Mesendoderm (in vitro differentiated cells): ENCODE measurements at regions not wholly inside any gene's neighbourhood (a gene's known extent, or its start where the extent isn't known, plus 50 kb on each side); places are given as distances from the start of the nearest gene placed in this dataset.

Source experiments
- DNase-seq: peaks from one replicate; pipeline ENCODE4 v3.0.0; 2013
- H2AK5ac ChIP-seq: 2 replicates; pipeline ENCODE4 v1.6.1; 2013; ENCODE audit warnings: low read length, inconsistent platforms
- H2BK120ac ChIP-seq: 2 replicates; pipeline ENCODE4 v1.6.1; 2013; ENCODE audit warnings: low read depth, mild to moderate bottlenecking, low read length, moderate library complexity, mixed read lengths
- H2BK15ac ChIP-seq: replicated peaks from 2 replicates; pipeline ENCODE4 v1.6.1; 2013; ENCODE audit warnings: low read depth, mild to moderate bottlenecking, moderate library complexity
- H2BK5ac ChIP-seq: 2 replicates; pipeline ENCODE4 v1.6.1; 2013; ENCODE audit warnings: low read length, inconsistent platforms
- H3K18ac ChIP-seq: 2 replicates; pipeline ENCODE4 v1.6.1; 2013; ENCODE audit warnings: mild to moderate bottlenecking, low read length, mixed read lengths
- H3K23ac ChIP-seq: one replicate; pipeline ENCODE4 v1.6.1; 2013; ENCODE audit warnings: low read length
- H3K27ac ChIP-seq: 2 replicates; pipeline ENCODE4 v1.5.1; 2013; ENCODE audit warnings: low read depth, mild to moderate bottlenecking, inconsistent platforms, low read length, moderate library complexity
- H3K27me3 ChIP-seq: 2 replicates; pipeline ENCODE4 v1.6.1; 2013; ENCODE audit warnings: low read length, control low read depth, mild to moderate bottlenecking, inconsistent platforms; ENCODE audit not compliant: insufficient read depth, poor library complexity
- H3K36me3 ChIP-seq: 2 replicates; pipeline ENCODE4 v1.6.1; 2013; ENCODE audit warnings: low read length, inconsistent platforms; ENCODE audit not compliant: control insufficient read depth, insufficient read depth
- H3K4ac ChIP-seq: one replicate; pipeline ENCODE4 v1.6.1; 2013; ENCODE audit warnings: low read depth, mild to moderate bottlenecking, low read length, moderate library complexity
- H3K4me1 ChIP-seq: 2 replicates; pipeline ENCODE4 v1.6.1; 2013; ENCODE audit warnings: low read depth, low read length, inconsistent platforms; ENCODE audit not compliant: control insufficient read depth
- H3K4me2 ChIP-seq: 2 replicates; pipeline ENCODE4 v1.6.1; 2013; ENCODE audit warnings: low read length
- H3K4me3 ChIP-seq: 2 replicates; pipeline ENCODE4 v1.5.1; 2013; ENCODE audit warnings: mild to moderate bottlenecking, low read length
- H3K56ac ChIP-seq: one replicate; pipeline ENCODE4 v1.6.1; 2013; ENCODE audit warnings: low read length
- H3K79me1 ChIP-seq: 2 replicates; pipeline ENCODE4 v1.6.1; 2013; ENCODE audit warnings: low read length, inconsistent platforms
- H3K79me2 ChIP-seq: 2 replicates; pipeline ENCODE4 v1.6.1; 2013; ENCODE audit warnings: mild to moderate bottlenecking, low read length; ENCODE audit not compliant: control insufficient read depth, insufficient read depth
- H3K9ac ChIP-seq: 2 replicates; pipeline ENCODE4 v1.6.1; 2013; ENCODE audit warnings: low read length, inconsistent platforms
- H4K5ac ChIP-seq: one replicate; pipeline ENCODE4 v1.6.1; 2013; ENCODE audit warnings: low read length
- H4K8ac ChIP-seq: one replicate; pipeline ENCODE4 v1.6.1; 2013; ENCODE audit warnings: low read depth, mild to moderate bottlenecking, control low read depth, low read length, moderate library complexity
- WGBS: extraction: QIAGEN DNeasy Blood & Tissue Kit; methylation state at CpG from one replicate; pipeline ENCODE4 v1.1.7; 2013; ENCODE audit warnings: low lambda C conversion rate, missing lambda C conversion rate; ENCODE audit not compliant: insufficient coverage; ENCODE audit errors: extremely low coverage; 5-methylcytosine and 5-hydroxymethylcytosine counted together

DNA sequence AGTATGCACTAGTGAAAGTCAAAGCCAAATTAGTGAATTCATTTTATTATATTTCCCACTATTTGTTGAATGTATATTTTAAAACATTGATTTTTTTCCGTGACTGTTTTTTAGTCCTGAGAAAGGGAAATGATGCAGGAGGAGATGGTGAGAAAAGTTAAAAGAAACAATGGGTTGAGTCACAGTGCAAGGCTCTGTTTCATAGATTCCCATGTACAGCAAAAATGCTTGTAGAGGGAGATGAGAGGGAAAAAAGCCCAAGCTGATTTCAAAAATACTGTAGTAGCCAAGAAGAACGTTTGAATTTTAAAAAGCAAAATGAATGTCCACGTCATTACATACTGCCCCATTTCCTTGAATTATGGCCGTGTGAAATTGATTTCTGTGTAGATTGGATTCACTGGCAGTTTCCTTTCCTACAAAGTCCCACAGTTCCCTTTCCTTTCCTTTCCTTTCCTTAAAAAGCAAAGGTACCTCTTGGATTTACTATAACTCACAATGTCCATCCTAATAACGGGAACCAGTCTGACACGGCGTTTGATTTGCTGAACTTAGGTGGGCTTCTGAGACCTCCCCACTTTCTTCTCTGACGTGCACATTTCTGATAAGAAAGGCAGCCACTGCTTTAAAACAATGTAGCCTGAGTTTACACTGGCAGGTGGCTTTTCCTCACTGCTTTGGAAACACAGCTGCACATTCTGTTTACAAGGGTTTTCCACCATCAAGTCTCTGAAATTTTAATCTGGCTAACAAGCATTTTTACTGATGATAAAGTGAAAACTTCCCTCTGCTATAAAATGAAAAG, 63.7 kb downstream of the SPCS3 start:
- DNase-seq: no peak

GRCh38 chr4:176385601-176386000, 65.8 kb downstream of the SPCS3 start:
- no peak for DNase-seq
- Histone ChIP-seq H3K36me3 (no peaks in the 10 kb centered on the region), H3K4me3 (no peak overlapping the region), H3K79me1 (no peaks in the 10 kb centered on the region), H3K56ac (no peak overlapping the region), H3K23ac (no peak overlapping the region), H2BK15ac (no peak overlapping the region), H3K18ac (no peak overlapping the region), H2AK5ac (no peak overlapping the region), H3K27me3 (no peaks in the 10 kb centered on the region), H4K8ac (no peak overlapping the region), H3K9ac (no peak overlapping the region), H3K4me1 (no peaks in the 10 kb centered on the region), H2BK5ac (no peak overlapping the region), H3K79me2 (no peaks in the 10 kb centered on the region), H3K27ac (no peak overlapping the region), H3K4ac (no peak overlapping the region), H4K5ac (no peak overlapping the region), H2BK120ac (no peak overlapping the region), H3K4me2 (no peak overlapping the region)
- WGBS: no CpG with 5 or more reads among the region's 1 CpG

More for the DNA sequence above, 63.7 kb downstream of the SPCS3 start:
- no peaks in the 10 kb centered on the region for H3K79me1 ChIP-seq
- H3K36me3 ChIP-seq: no peaks in the 10 kb centered on the region
- H3K27me3 ChIP-seq: no peaks in the 10 kb centered on the region
- no peak overlapping the region for H3K27ac ChIP-seq
- H2AK5ac ChIP-seq: no peak overlapping the region
- no peak overlapping the region for H3K4me2 ChIP-seq
- no peak overlapping the region for H2BK120ac ChIP-seq
- no CpG with 5 or more reads among the region's 8 CpGs for WGBS
- no peaks in the 10 kb centered on the region for H3K4me1 ChIP-seq
- no peak overlapping the region for H3K56ac ChIP-seq
- H3K4ac ChIP-seq: no peak overlapping the region
- no peak overlapping the region for H3K18ac ChIP-seq
- no peak overlapping the region for H2BK15ac ChIP-seq
- no peak overlapping the region for H4K8ac ChIP-seq
- H4K5ac ChIP-seq: no peak overlapping the region
- H3K4me3 ChIP-seq: no peak overlapping the region
- H2BK5ac ChIP-seq: no peak overlapping the region
- H3K79me2 ChIP-seq: no peaks in the 10 kb centered on the region
- H3K9ac ChIP-seq: no peak overlapping the region
- no peak overlapping the region for H3K23ac ChIP-seq

GRCh38 chr4:176387571-176387970, 67.8 kb downstream of the SPCS3 start:
- H3K4me3 ChIP-seq: no peak overlapping the region
- H3K27me3 ChIP-seq: no peaks in the 10 kb centered on the region
- H3K36me3 ChIP-seq: no peaks in the 10 kb centered on the region
- H3K4me1 ChIP-seq: no peaks in the 10 kb centered on the region
- H4K8ac ChIP-seq: no peak overlapping the region
- no peak overlapping the region for H2BK5ac ChIP-seq
- no peak overlapping the region for H3K9ac ChIP-seq
- H3K18ac ChIP-seq: no peak overlapping the region
- H3K79me2 ChIP-seq: no peaks in the 10 kb centered on the region
- H4K5ac ChIP-seq: no peak overlapping the region
- H3K4me2 ChIP-seq: no peak overlapping the region
- H3K27ac ChIP-seq: no peak overlapping the region
- DNase-seq: no peak
- H2BK120ac ChIP-seq: no peak overlapping the region
- no peaks in the 10 kb centered on the region for H3K79me1 ChIP-seq
- no peak overlapping the region for H3K23ac ChIP-seq
- no peak overlapping the region for H2AK5ac ChIP-seq
- H2BK15ac ChIP-seq: no peak overlapping the region
- H3K4ac ChIP-seq: no peak overlapping the region
- no CpG with 5 or more reads among the region's 1 CpG for WGBS
- no peak overlapping the region for H3K56ac ChIP-seq

DNA sequence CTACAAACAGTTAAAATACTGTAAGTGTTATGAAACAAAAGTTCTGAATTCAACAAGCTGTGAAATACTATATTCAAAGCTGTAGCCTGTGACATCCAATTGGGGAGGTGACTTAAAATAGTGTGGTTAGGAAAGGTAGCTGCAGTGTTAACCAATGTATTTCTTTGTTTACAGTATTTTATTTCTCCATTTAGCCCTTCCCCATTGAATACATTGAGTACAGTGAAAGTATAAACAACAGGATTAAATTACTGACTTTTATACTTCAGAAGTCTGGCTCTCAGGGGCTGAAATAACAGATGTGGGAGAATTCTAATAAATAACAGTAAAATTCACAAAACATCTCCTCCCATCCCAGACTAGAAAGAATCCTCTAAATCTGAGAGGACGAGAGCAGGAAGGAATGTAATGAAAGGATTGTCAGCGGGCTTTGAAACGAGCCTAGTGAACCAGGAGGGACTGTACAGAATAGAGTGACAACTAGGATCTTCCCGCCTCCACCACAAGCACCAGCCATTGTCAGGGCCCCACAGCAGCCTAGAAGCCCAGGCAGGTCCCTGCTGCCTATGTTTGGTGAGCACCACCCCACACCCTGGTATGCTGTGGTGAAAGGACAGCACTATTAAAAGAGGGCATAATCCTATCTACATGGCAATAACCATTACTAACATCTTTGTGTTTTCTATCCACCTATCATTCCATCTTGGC, 73.7 kb downstream of the SPCS3 start:
- no CpG with 5 or more reads among the region's 4 CpGs for whole genome bisulfite sequencing

GRCh38 chr4:176400816-176401461, 81.2 kb downstream of the SPCS3 start:
- no peak overlapping the region for H4K8ac ChIP-seq
- H3K79me2 ChIP-seq: no peaks in the 10 kb centered on the region
- H2BK5ac ChIP-seq: no peak overlapping the region
- H4K5ac ChIP-seq: no peak overlapping the region
- no peak overlapping the region for H2BK15ac ChIP-seq
- no peak overlapping the region for H3K18ac ChIP-seq
- H3K27ac ChIP-seq: no peak overlapping the region
- H3K27me3 ChIP-seq: no peaks in the 10 kb centered on the region
- H3K23ac ChIP-seq: no peak overlapping the region
- no peak overlapping the region for H2AK5ac ChIP-seq
- no peak overlapping the region for H3K9ac ChIP-seq
- no peak for DNase-seq
- H3K36me3 ChIP-seq: no peaks in the 10 kb centered on the region
- no peak overlapping the region for H3K4ac ChIP-seq
- no peak overlapping the region for H3K4me2 ChIP-seq
- no peak overlapping the region for H3K4me3 ChIP-seq
- H2BK120ac ChIP-seq: no peak overlapping the region
- no CpG with 5 or more reads among the region's 1 CpG for WGBS
- H3K4me1 ChIP-seq: no peaks in the 10 kb centered on the region
- H3K56ac ChIP-seq: no peak overlapping the region
- H3K79me1 ChIP-seq: no peaks in the 10 kb centered on the region

More for the DNA sequence above, 73.7 kb downstream of the SPCS3 start:
- Histone ChIP-seq H2BK15ac (no peak overlapping the region), H3K79me2 (no peaks in the 10 kb centered on the region), H2AK5ac (no peak overlapping the region), H4K8ac (no peak overlapping the region), H2BK120ac (no peak overlapping the region), H3K56ac (no peak overlapping the region), H3K79me1 (no peaks in the 10 kb centered on the region), H3K4ac (no peak overlapping the region), H3K18ac (no peak overlapping the region), H3K36me3 (no peaks in the 10 kb centered on the region), H2BK5ac (no peak overlapping the region), H3K9ac (no peak overlapping the region), H3K4me1 (no peaks in the 10 kb centered on the region), H4K5ac (no peak overlapping the region), H3K23ac (no peak overlapping the region), H3K27ac (no peak overlapping the region), H3K4me3 (no peak overlapping the region), H3K4me2 (no peak overlapping the region), H3K27me3 (no peaks in the 10 kb centered on the region)
- no peak for DNase-seq
